A549 (cell line): ENCODE measurements at regions not wholly inside any gene's neighbourhood (a gene's known extent, or its start where the extent isn't known, plus 50 kb on each side); places are given as distances from the start of the nearest gene placed in this dataset.

Experiments
- ATAC-seq, 2 experiments: fragments of 200-7000 bp in 1 of 2; fragments of >200 bp in 1 of 2; cut with Nextera tagmentation in 1 of 2; cut with Tn5 transposase in 1 of 2; 3 replicates each; pipeline versions ENCODE4 v1.8.0 to v1.9.1; 2018 to 2020; ENCODE audit warnings: mild to moderate bottlenecking in 1 of 2, moderate library complexity in 1 of 2
- CTCF ChIA-PET: fragments of 300-600 bp; sonication (Branson Sonifier 250); formaldehyde crosslinking; extraction: SDS; loops from one replicate; lab custom pipeline; 2021; ENCODE audit warnings: antibody characterized with exemption, inconsistent platforms; lab: Yijun Ruan, JAX
- POLR2A ChIA-PET: fragments of 350-600 bp; formaldehyde crosslinking; extraction: SDS; loops from one replicate; lab custom pipeline; 2021; ENCODE audit warnings: antibody characterized with exemption, inconsistent platforms; lab: Yijun Ruan, JAX
- DNase-seq, 2 experiments: peaks; one replicate each; pipeline versions ENCODE4 v3.0.0 to v3.0.0-alpha.2; 2011 to 2016; ENCODE audit warnings: low read depth in 1 of 2, low spot score in 1 of 2
- FAIRE-seq: peaks from 2 replicates; lab custom pipeline; 2011; peaks lifted over from hg19 to GRCh38; lab: Jason Lieb, UNC
- H3K27ac ChIP-seq, 2 experiments: fragments of >200 bp; sonication (Bioruptor Twin); formaldehyde crosslinking; 3 replicates each; pipeline ENCODE4 v1.5.1; 2016 to 2017
- H3K4me1 ChIP-seq: fragments of >200 bp; sonication (Bioruptor Twin); formaldehyde crosslinking; 3 replicates; pipeline ENCODE4 v1.6.1; 2016
- H3K4me2 ChIP-seq: fragments of >200 bp; sonication (Bioruptor Twin); formaldehyde crosslinking; 3 replicates; pipeline ENCODE4 v1.6.1; 2016
- H3K4me3 ChIP-seq: fragments of >200 bp; sonication (Bioruptor Twin); formaldehyde crosslinking; 3 replicates; pipeline ENCODE4 v1.5.1; 2016
- H3K9me3 ChIP-seq: fragments of >200 bp; sonication (Bioruptor Twin); formaldehyde crosslinking; 3 replicates; pipeline ENCODE4 v1.6.1; 2016
- BHLHE40 ChIP-seq: IDR thresholded peaks from 2 replicates; pipeline ENCODE4 v1.6.1; 2012; ENCODE audit warnings: low read depth, low read length, inconsistent platforms
- CBX8 ChIP-seq: fragments of 200-600 bp; sonication (generic); IDR thresholded peaks from 2 replicates; pipeline ENCODE4 v1.6.1; 2016
- CHD2 ChIP-seq: fragments of 150-350 bp; IDR thresholded peaks from 2 replicates; pipeline ENCODE4 v1.6.1; 2014; ENCODE audit warnings: low read length; ENCODE audit not compliant: partially characterized antibody
- CTCF ChIP-seq: fragments of >200 bp; sonication (Bioruptor Twin); formaldehyde crosslinking; IDR thresholded peaks from 3 replicates; pipeline ENCODE4 v1.5.1; 2016
- EHF ChIP-seq: fragments of 250-450 bp; sonication (Bioruptor Pico); IDR thresholded peaks from 2 replicates; pipeline ENCODE4 v1.5.0; 2020; ENCODE audit warnings: mild to moderate bottlenecking
- FOSB ChIP-seq: fragments of 250-450 bp; sonication (Bioruptor Pico); IDR thresholded peaks from 2 replicates; pipeline ENCODE4 v1.5.0; 2020; ENCODE audit warnings: mild to moderate bottlenecking, moderate library complexity
- FOXS1 ChIP-seq: fragments of 250-450 bp; sonication (Bioruptor Pico); IDR thresholded peaks from 2 replicates; pipeline ENCODE4 v1.5.0; 2020; ENCODE audit warnings: mild to moderate bottlenecking, moderate library complexity
- HOXA7 ChIP-seq: fragments of 250-450 bp; sonication (Bioruptor Pico); IDR thresholded peaks from 2 replicates; pipeline ENCODE4 v1.5.0; 2020; ENCODE audit warnings: mild to moderate bottlenecking, moderate library complexity
- HOXB13 ChIP-seq: fragments of 250-450 bp; sonication (Bioruptor Pico); IDR thresholded peaks from 2 replicates; pipeline ENCODE4 v1.5.0; 2020; ENCODE audit warnings: low read depth, mild to moderate bottlenecking, moderate library complexity
- JUN ChIP-seq, 2 experiments: fragments of >200 bp; sonication (Bioruptor Twin); formaldehyde crosslinking; IDR thresholded peaks; 2 replicates in 1 of 2; 3 replicates in 1 of 2; pipeline ENCODE4 v1.6.1; 2016 to 2017
- JUNB ChIP-seq: fragments of >200 bp; sonication (Bioruptor Twin); formaldehyde crosslinking; IDR thresholded peaks from 2 replicates; pipeline ENCODE4 v1.6.1; 2016
- MAFK ChIP-seq: fragments of 450-650 bp; IDR thresholded peaks from 2 replicates; pipeline ENCODE4 v1.6.1; 2014; ENCODE audit not compliant: partially characterized antibody
- MAZ ChIP-seq: fragments of 150-350 bp; IDR thresholded peaks from 2 replicates; pipeline ENCODE4 v1.6.1; 2014; ENCODE audit warnings: antibody characterized with exemption, low read depth, low read length, borderline replicate concordance
- NFE2L2 ChIP-seq: fragments of 150-350 bp; conservative IDR thresholded peaks from 2 replicates; pipeline ENCODE4 v1.6.1; 2014; ENCODE audit warnings: low read length
- NPAS2 ChIP-seq: fragments of 250-450 bp; sonication (Bioruptor Pico); IDR thresholded peaks from 2 replicates; pipeline ENCODE4 v1.8.0; 2022; ENCODE audit warnings: mild to moderate bottlenecking, moderate library complexity, borderline replicate concordance
- NR3C1 ChIP-seq: fragments of >200 bp; sonication (Bioruptor Twin); formaldehyde crosslinking; IDR thresholded peaks from 3 replicates; pipeline ENCODE4 v1.6.1; 2017
- PHF8 ChIP-seq: fragments of 200-600 bp; sonication (generic); IDR thresholded peaks from 2 replicates; pipeline ENCODE4 v1.6.1; 2016; ENCODE audit warnings: low read depth, mild to moderate bottlenecking, antibody characterized with exemption, moderate library complexity, borderline replicate concordance
- POLR2A ChIP-seq: IDR thresholded peaks from 2 replicates; pipeline ENCODE4 v1.6.1; 2012; ENCODE audit warnings: mild to moderate bottlenecking, low read length
- POLR2AphosphoS2 ChIP-seq: conservative IDR thresholded peaks from 2 replicates; pipeline ENCODE4 v1.6.1; 2012; ENCODE audit warnings: low read length, improper control_type of control experiment, inconsistent platforms
- RAD21 ChIP-seq, 2 experiments: fragments of >200 bp in 1 of 2; sonication (Bioruptor Twin) in 1 of 2; formaldehyde crosslinking in 1 of 2; IDR thresholded peaks in 1 of 2; conservative IDR thresholded peaks in 1 of 2; 2 replicates in 1 of 2; 3 replicates in 1 of 2; pipeline ENCODE4 v1.6.1; 2012 to 2018; ENCODE audit warnings: inconsistent platforms in 1 of 2
- SMC3 ChIP-seq: fragments of >200 bp; sonication (Bioruptor Twin); formaldehyde crosslinking; IDR thresholded peaks from 3 replicates; pipeline ENCODE4 v1.6.1; 2018; ENCODE audit warnings: inconsistent platforms
- SREBF2 ChIP-seq: fragments of 450-650 bp; IDR thresholded peaks from 2 replicates; pipeline ENCODE4 v1.6.1; 2014; ENCODE audit warnings: mild to moderate bottlenecking, moderate library complexity
- WGBS: methylation state at CpG from one replicate; pipeline ENCODE4 v1.1.6; 2017; ENCODE audit errors: missing lambda C conversion rate; 5-methylcytosine and 5-hydroxymethylcytosine counted together
- TF ChIP-seq, protein P1 (sequence below): fragments of 450-650 bp; IDR thresholded peaks from 2 replicates; pipeline ENCODE4 v1.6.1; 2014; ENCODE audit warnings: antibody characterized with exemption
- TF ChIP-seq, protein P2 (sequence below): IDR thresholded peaks from 2 replicates; pipeline ENCODE4 v1.6.1; 2012
- TF ChIP-seq, protein P3 (sequence below): fragments of 250-450 bp; sonication (Bioruptor Pico); IDR thresholded peaks from 2 replicates; pipeline ENCODE4 v1.5.0; 2021; ENCODE audit warnings: mild to moderate bottlenecking, moderate library complexity, borderline replicate concordance

DNA sequence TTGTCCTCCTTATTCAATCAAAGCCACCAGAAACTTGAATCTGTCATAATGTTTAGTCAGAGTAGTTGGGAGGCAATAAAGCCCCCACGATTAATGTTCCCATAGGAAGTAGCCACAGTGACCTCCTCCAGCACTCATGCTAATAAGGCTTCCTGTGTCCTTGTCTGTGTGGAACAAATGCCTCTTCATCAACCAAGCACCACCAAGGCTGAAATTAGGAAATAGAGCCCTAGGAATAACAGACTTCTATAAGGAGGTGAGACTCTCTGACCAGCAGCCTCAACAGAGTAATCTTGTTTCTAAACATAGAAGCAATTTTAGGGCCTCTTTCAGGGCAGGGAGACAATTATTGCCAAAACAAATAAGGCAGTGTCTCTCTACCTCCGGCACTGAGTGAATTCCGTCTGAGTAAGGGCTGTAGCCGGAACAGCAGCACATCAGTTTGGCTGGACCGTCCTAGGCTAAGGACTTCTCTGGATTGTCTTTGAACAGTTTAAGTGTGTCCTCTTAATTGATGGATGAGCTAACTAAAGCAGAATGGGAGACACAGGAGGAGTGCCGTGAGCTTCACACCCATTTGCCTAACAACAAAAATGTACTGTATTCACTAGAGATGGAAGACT, 329.2 kb upstream of the HAND2 start:
- no peaks in the 10 kb centered on the region for H3K4me1 ChIP-seq
- no peak overlapping the region for H3K4me2 ChIP-seq
- POLR2A ChIA-PET = no interaction called here
- no peak for ATAC-seq
- H3K4me3 ChIP-seq = no peak overlapping the region
- 70% methylated on average over 6 of the region's 6 CpGs for WGBS
- no peak for TF ChIP-seq MAFK
- no peak for TF ChIP-seq CBX8
- TF ChIP-seq SMC3 = no peak
- TF ChIP-seq JUN (IDR thresholded peaks at IDR 0.05) = no peak
- no peak for TF ChIP-seq HOXB13
- TF ChIP-seq NR3C1 = no peak
- TF ChIP-seq, protein P1, sequence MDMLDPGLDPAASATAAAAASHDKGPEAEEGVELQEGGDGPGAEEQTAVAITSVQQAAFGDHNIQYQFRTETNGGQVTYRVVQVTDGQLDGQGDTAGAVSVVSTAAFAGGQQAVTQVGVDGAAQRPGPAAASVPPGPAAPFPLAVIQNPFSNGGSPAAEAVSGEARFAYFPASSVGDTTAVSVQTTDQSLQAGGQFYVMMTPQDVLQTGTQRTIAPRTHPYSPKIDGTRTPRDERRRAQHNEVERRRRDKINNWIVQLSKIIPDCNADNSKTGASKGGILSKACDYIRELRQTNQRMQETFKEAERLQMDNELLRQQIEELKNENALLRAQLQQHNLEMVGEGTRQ = no peak
- TF ChIP-seq POLR2AphosphoS2 = no peak
- no peak for TF ChIP-seq CHD2
- TF ChIP-seq FOSB (CRISPR knock-in tag) = no peak
- TF ChIP-seq PHF8 = no peak
- no peak for TF ChIP-seq MAZ
- TF ChIP-seq, all 56 proteins: peak for 0
- Histone ChIP-seq H3K27ac (no peak overlapping the region), H3K9me3 (no peaks in the 10 kb centered on the region)
- DNase-seq = no peak
- CTCF ChIA-PET = no interaction called here
- FAIRE-seq = no peak

GRCh38 chr4:173858471-173858870, 328.4 kb upstream of the HAND2 start:
- ChIA-PET CTCF (no interaction called here), POLR2A (no interaction called here)
- Histone ChIP-seq H3K4me1 (no peaks in the 10 kb centered on the region), H3K27ac (no peak overlapping the region), H3K4me3 (no peak overlapping the region), H3K9me3 (no peaks in the 10 kb centered on the region), H3K4me2 (no peak overlapping the region)
- FAIRE-seq = no peak
- DNase-seq = no peak
- 36% methylated on average over 2 of the region's 2 CpGs for WGBS
- no peak for TF ChIP-seq FOXS1 (CRISPR knock-in tag)
- TF ChIP-seq HOXB13 = no peak
- TF ChIP-seq SMC3 = no peak
- ATAC-seq = no peak

DNA sequence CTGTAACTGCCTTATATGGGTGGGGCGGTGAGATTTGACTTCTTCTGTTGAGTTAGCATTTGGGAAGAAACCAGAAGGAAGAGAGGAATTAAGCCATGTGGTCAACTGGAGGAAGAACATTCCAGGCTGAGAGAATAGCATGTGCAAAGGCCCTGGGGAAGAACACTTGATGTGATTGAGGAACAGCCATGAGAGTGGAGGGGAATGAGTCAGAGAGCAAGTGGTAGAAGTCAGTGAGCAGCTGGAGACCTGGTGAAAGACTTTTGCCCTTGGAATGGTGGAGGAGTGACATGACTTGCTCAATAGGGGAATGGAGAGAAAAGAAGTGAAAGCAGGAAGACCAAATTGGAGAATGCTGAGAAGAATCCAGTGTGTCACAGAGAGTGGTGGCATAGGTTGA, 327.8 kb upstream of the HAND2 start:
- TF ChIP-seq BHLHE40 (no peak), RAD21 (conservative IDR thresholded peaks at IDR 0.05 in 1 of 2, IDR thresholded peaks at IDR 0.05 in 1 of 2) (no peak), NFE2L2 (no peak), SREBF2 (no peak), EHF (CRISPR knock-in tag) (no peak), JUNB (no peak), HOXA7 (CRISPR knock-in tag) (no peak), NPAS2 (CRISPR knock-in tag) (no peak), CTCF (no peak), NR3C1 (no peak), POLR2A (no peak), PHF8 (no peak)
- TF ChIP-seq, protein P2, sequence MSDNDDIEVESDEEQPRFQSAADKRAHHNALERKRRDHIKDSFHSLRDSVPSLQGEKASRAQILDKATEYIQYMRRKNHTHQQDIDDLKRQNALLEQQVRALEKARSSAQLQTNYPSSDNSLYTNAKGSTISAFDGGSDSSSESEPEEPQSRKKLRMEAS = no peak
- TF ChIP-seq, protein P3, sequence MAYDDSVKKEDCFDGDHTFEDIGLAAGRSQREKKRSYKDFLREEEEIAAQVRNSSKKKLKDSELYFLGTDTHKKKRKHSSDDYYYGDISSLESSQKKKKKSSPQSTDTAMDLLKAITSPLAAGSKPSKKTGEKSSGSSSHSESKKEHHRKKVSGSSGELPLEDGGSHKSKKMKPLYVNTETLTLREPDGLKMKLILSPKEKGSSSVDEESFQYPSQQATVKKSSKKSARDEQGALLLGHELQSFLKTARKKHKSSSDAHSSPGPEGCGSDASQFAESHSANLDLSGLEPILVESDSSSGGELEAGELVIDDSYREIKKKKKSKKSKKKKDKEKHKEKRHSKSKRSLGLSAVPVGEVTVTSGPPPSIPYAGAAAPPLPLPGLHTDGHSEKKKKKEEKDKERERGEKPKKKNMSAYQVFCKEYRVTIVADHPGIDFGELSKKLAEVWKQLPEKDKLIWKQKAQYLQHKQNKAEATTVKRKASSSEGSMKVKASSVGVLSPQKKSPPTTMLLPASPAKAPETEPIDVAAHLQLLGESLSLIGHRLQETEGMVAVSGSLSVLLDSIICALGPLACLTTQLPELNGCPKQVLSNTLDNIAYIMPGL (CRISPR knock-in tag) = no peak
- TF ChIP-seq, all 56 proteins: peak for 0
- DNase-seq (no peak), ATAC-seq (no peak), FAIRE-seq (no peak)
- H3K9me3 ChIP-seq = no peaks in the 10 kb centered on the region
- CTCF ChIA-PET = no interaction called here
- POLR2A ChIA-PET = no interaction called here
- H3K27ac ChIP-seq = no peak overlapping the region
- no peak overlapping the region for H3K4me2 ChIP-seq
- no peak overlapping the region for H3K4me3 ChIP-seq
- WGBS = 22% methylated on average over 1 of the region's 1 CpG
- no peaks in the 10 kb centered on the region for H3K4me1 ChIP-seq
